GM18909 (cell line): ENCODE measurements at regions not wholly inside any gene's neighbourhood (a gene's known extent, or its start where the extent isn't known, plus 50 kb on each side); places are given as distances from the start of the nearest gene placed in this dataset.

Experiments
- ATAC-seq: cut with Tn5 transposase; IDR thresholded peaks from one replicate; pipeline ENCODE4 v1.9.1; 2021; ENCODE audit warnings: mild to moderate bottlenecking; ENCODE audit not compliant: unreplicated experiment, poor library complexity

DNA sequence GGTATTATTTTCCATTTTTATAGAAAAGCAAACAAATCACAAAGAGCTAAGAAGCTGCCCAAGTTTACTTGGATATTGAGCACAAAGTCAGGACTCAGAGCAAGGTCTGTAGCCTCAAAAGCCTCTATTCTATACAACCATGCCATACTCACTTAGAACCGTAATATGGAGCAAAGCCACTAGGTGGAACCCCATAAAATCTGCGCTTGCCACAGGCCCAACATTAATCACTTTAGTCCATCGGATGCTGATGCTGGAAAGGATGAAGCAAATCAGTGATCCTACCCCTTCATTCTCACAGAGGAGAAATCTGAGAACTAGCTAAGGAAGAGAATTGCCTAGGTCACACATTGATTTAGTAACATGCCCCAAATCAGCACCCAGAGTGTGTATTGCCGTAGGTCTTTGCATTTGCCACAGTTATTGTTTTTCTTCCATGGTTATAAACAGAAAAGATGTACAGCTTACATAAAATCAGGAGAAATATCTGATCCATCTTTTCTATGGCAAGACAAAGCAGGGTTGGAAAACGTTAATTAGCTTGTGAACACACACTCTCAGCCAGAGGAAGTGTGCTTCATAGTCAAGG lies 56.7 kb upstream of the RAB38 start:
- peak; percentile 96 for ATAC-seq

DNA sequence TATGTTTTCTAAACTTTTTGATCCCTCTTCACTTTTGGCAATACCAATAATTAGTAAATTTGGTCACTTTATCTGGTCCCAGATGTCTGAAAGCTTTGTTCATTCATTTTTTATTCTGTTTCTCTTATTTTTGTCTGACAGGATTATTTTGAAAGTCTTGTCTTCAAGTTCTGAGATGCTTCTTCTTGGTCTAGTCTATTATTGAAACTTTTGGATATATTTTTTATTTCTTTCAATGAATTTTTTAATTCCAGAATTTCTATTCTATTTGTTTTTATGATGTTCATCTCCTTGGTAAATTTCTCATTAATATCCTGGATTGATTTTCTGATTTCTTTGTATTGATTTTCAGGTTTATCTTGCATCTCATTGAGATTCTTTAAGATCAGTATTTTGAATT lies 54.1 kb upstream of the RAB38 start:
- ATAC-seq = no peak
